Panc1 (cell line): ENCODE measurements at regions not wholly inside any gene's neighbourhood (a gene's known extent, or its start where the extent isn't known, plus 50 kb on each side); places are given as distances from the start of the nearest gene placed in this dataset.

Source experiments
- ATAC-seq: fragments of 200-7000 bp; cut with Tn5 transposase; 2 replicates; pipeline ENCODE4 v1.9.1; 2020; ENCODE audit warnings: mild to moderate bottlenecking, moderate library complexity
- BruUV-seq: library from RNA; stranded (reverse); fragments of 400-500 nt; replicated peaks from 2 replicates; lab custom pipeline; 2021; lab: Mats Ljungman, UMichigan
- CTCF ChIA-PET: fragments of 300-600 bp; sonication (Branson Sonifier 250); formaldehyde crosslinking; loops from one replicate; lab custom pipeline; 2022; ENCODE audit warnings: antibody characterized with exemption; lab: Charles Lee
- POLR2A ChIA-PET: fragments of 300-600 bp; sonication (Branson Sonifier 250); formaldehyde crosslinking; loops from one replicate; lab custom pipeline; 2022; ENCODE audit warnings: antibody characterized with exemption; lab: Charles Lee
- DNase-seq: peaks from one replicate; pipeline ENCODE4 v3.0.0-alpha.2; 2010; ENCODE audit warnings: low read depth, low spot score
- H3K27ac ChIP-seq: 2 replicates; pipeline ENCODE4 v1.5.1; 2011; ENCODE audit warnings: mild to moderate bottlenecking, low read length, inconsistent platforms
- H3K27me3 ChIP-seq: fragments of 200-500 bp; sonication (Bioruptor generic); 2 replicates; pipeline ENCODE4 v1.6.0; 2014; ENCODE audit warnings: low read length, inconsistent platforms; ENCODE audit not compliant: control insufficient read depth, insufficient read depth
- H3K36me3 ChIP-seq: fragments of 200-500 bp; sonication (Bioruptor generic); 2 replicates; pipeline ENCODE4 v1.5.1; 2014; ENCODE audit warnings: inconsistent platforms, mild to moderate bottlenecking, low read length, moderate library complexity; ENCODE audit not compliant: control insufficient read depth, insufficient read depth
- H3K4me1 ChIP-seq: 2 replicates; pipeline ENCODE4 v1.5.1; 2011; ENCODE audit warnings: inconsistent platforms, mild to moderate bottlenecking, low read length, moderate library complexity; ENCODE audit not compliant: control insufficient read depth, insufficient read depth
- H3K4me3 ChIP-seq, 2 experiments: 2 replicates each; pipeline ENCODE4 v1.5.1; 2011 to 2012; ENCODE audit warnings: low read depth in 2 of 2, low read length in 2 of 2, mild to moderate bottlenecking in 2 of 2, inconsistent platforms in 1 of 2, moderate library complexity in 1 of 2
- H3K9me3 ChIP-seq: fragments of 200-500 bp; sonication (Bioruptor generic); 2 replicates; pipeline ENCODE4 v1.5.1; 2014; ENCODE audit warnings: low read depth, mild to moderate bottlenecking, inconsistent platforms, low read length, moderate library complexity; ENCODE audit not compliant: control insufficient read depth, insufficient read depth
- CTCF ChIP-seq: fragments of 450-650 bp; IDR thresholded peaks from 2 replicates; pipeline ENCODE4 v1.5.1; 2017; ENCODE audit warnings: mild to moderate bottlenecking
- POLR2AphosphoS5 ChIP-seq: IDR thresholded peaks from 2 replicates; pipeline ENCODE4 v1.6.1; 2012; ENCODE audit warnings: mild to moderate bottlenecking, low read depth, low read length, moderate library complexity
- REST ChIP-seq, 2 experiments: IDR thresholded peaks; 2 replicates each; pipeline ENCODE4 v1.6.1; 2011 to 2012; ENCODE audit warnings: low read depth in 2 of 2, control low read depth in 1 of 2, low read length in 1 of 2, mild to moderate bottlenecking in 1 of 2, moderate library complexity in 1 of 2; ENCODE audit not compliant: insufficient read depth in 1 of 2
- SIN3A ChIP-seq: IDR thresholded peaks from 2 replicates; pipeline ENCODE4 v1.6.1; 2012; ENCODE audit warnings: low read depth, mild to moderate bottlenecking, low read length, moderate library complexity, borderline replicate concordance; ENCODE audit not compliant: insufficient read depth
- TCF7L2 ChIP-seq: IDR thresholded peaks from 2 replicates; pipeline ENCODE4 v1.6.1; 2011; ENCODE audit warnings: mild to moderate bottlenecking, low read depth, low read length, inconsistent platforms
- in situ Hi-C: cut with HindIII; loops from 2 replicates; pipeline ENCODE4 v1.10.0; 2016; ENCODE audit warnings: low sequenced_read_pairs, low pct_unique_long_range_greater_than_20kb
- intact Hi-C: fragments of 100-400 bp; cut with micrococcal nuclease; formaldehyde crosslinking; loops from one replicate; pipeline ENCODE4 v1.10.0; 2022; ENCODE audit not compliant: unreplicated experiment

- POLR2A ChIA-PET, result no interaction called here
- Histone ChIP-seq H3K36me3 (no peaks in the 10 kb centered on the region), H3K4me1 (no peaks in the 10 kb centered on the region), H3K9me3 (no peaks in the 10 kb centered on the region), H3K27me3 (no peaks in the 10 kb centered on the region), H3K27ac (no peak overlapping the region), H3K4me3 (no peak overlapping the region)
- CTCF ChIA-PET, result no interaction called here
- intact Hi-C loops, result no loop called here
- DNase-seq (no peak), ATAC-seq (no peak)
- in situ Hi-C loops, result no loop called here
- BruUV-seq, result no TSS peak
- TF ChIP-seq CTCF, result peak; percentile 58
- TF ChIP-seq SIN3A, result no peak
Measured at GRCh38 chr5:106269252-106269843, 1401.4 kb downstream of the EFNA5 start.

- intact Hi-C loops (no loop called here), in situ Hi-C loops (no loop called here)
- CTCF ChIA-PET, result no interaction called here
- H3K9me3 ChIP-seq, result no peaks in the 10 kb centered on the region
- no peaks in the 10 kb centered on the region for H3K36me3 ChIP-seq
- H3K27me3 ChIP-seq, result no peaks in the 10 kb centered on the region
- POLR2A ChIA-PET, result no interaction called here
- DNase-seq (no peak), ATAC-seq (no peak)
- H3K4me1 ChIP-seq, result no peaks in the 10 kb centered on the region
- no TSS peak for BruUV-seq
- TF ChIP-seq TCF7L2, result no peak
- TF ChIP-seq SIN3A, result no peak
- no peak for TF ChIP-seq CTCF
- TF ChIP-seq REST (IDR thresholded peaks at IDR 0.05; ENCODE audit: insufficient read depth in 1 of 2, low read depth in 2 of 2, low read length in 1 of 2), result no peak
- TF ChIP-seq POLR2AphosphoS5, result no peak
- H3K27ac ChIP-seq, result no peak overlapping the region
- no peak overlapping the region for H3K4me3 ChIP-seq
Measured at GRCh38 chr5:106267256-106267655, 1403.5 kb downstream of the EFNA5 start.
